HUES64 (cell line): ENCODE measurements at regions not wholly inside any gene's neighbourhood (a gene's known extent, or its start where the extent isn't known, plus 50 kb on each side); places are given as distances from the start of the nearest gene placed in this dataset.

ENCODE experiments used
- H3K27ac ChIP-seq: 2 replicates; pipeline ENCODE4 v1.7.0; 2013; ENCODE audit warnings: low read depth, low read length, inconsistent platforms
- H3K27me3 ChIP-seq: 2 replicates; pipeline ENCODE4 v1.6.1; 2013; ENCODE audit warnings: mild to moderate bottlenecking, low read length; ENCODE audit not compliant: insufficient read depth
- H3K36me3 ChIP-seq: 2 replicates; pipeline ENCODE4 v1.6.1; 2013; ENCODE audit warnings: mild to moderate bottlenecking, low read length; ENCODE audit not compliant: insufficient read depth
- H3K4me1 ChIP-seq: 2 replicates; pipeline ENCODE4 v1.6.1; 2013; ENCODE audit warnings: mild to moderate bottlenecking, low read length, moderate library complexity; ENCODE audit not compliant: insufficient read depth
- H3K4me3 ChIP-seq: 2 replicates; pipeline ENCODE4 v1.5.1; 2013; ENCODE audit warnings: mild to moderate bottlenecking, low read length, moderate library complexity
- H3K9ac ChIP-seq: 2 replicates; pipeline ENCODE4 v1.6.1; 2013; ENCODE audit warnings: mild to moderate bottlenecking, low read depth, low read length
- H3K9me3 ChIP-seq: 2 replicates; pipeline ENCODE4 v1.6.1; 2013; ENCODE audit warnings: low read depth, low read length; ENCODE audit not compliant: insufficient read depth
- WGBS: fragments of 150-250, 120-280 bp; methylation state at CpG from one replicate; pipeline ENCODE4 v1.1.7; 2013; ENCODE audit warnings: missing lambda C conversion rate; 5-methylcytosine and 5-hydroxymethylcytosine counted together

- Histone ChIP-seq H3K9me3 (peaks cover 19% of the 10 kb centered on the region), H3K9ac (no peak overlapping the region), H3K36me3 (no peaks in the 10 kb centered on the region), H3K27me3 (no peaks in the 10 kb centered on the region), H3K27ac (no peak overlapping the region), H3K4me3 (no peak overlapping the region), H3K4me1 (peaks cover 28% of the 10 kb centered on the region)
- WGBS, result 85% methylated on average over 14 of the region's 14 CpGs
Observed at GRCh38 chr1:29498126-29499103, 262.1 kb downstream of the PTPRU start.

- no peaks in the 10 kb centered on the region for H3K36me3 ChIP-seq
- H3K4me3 ChIP-seq, result no peak overlapping the region
- no peak overlapping the region for H3K9ac ChIP-seq
- peaks cover 19% of the 10 kb centered on the region for H3K4me1 ChIP-seq
- WGBS, result 95% methylated on average over 10 of the region's 10 CpGs
- peaks cover 19% of the 10 kb centered on the region for H3K9me3 ChIP-seq
- no peak overlapping the region for H3K27ac ChIP-seq
- H3K27me3 ChIP-seq, result no peaks in the 10 kb centered on the region
Observed at GRCh38 chr1:29497395-29498125, 261.2 kb downstream of the PTPRU start.

GRCh38 chr1:29496701-29497100 lies 260.4 kb downstream of the PTPRU start:
- no peaks in the 10 kb centered on the region for H3K36me3 ChIP-seq
- H3K4me1 ChIP-seq, result peaks cover 11% of the 10 kb centered on the region
- no peaks in the 10 kb centered on the region for H3K27me3 ChIP-seq
- no peak overlapping the region for H3K9ac ChIP-seq
- WGBS, result 94% methylated on average over 8 of the region's 8 CpGs
- H3K4me3 ChIP-seq, result no peak overlapping the region
- H3K9me3 ChIP-seq, result peaks cover 19% of the 10 kb centered on the region
- no peak overlapping the region for H3K27ac ChIP-seq

GRCh38 chr1:29490204-29490934 lies 254.0 kb downstream of the PTPRU start:
- Histone ChIP-seq H3K36me3 (no peaks in the 10 kb centered on the region), H3K27ac (no peak overlapping the region), H3K9ac (no peak overlapping the region; the same call in 1 of the 2 replicates), H3K27me3 (no peaks in the 10 kb centered on the region), H3K4me1 (no peaks in the 10 kb centered on the region), H3K4me3 (no peak overlapping the region), H3K9me3 (peaks cover 13% of the 10 kb centered on the region)
- WGBS, result 88% methylated on average over 11 of the region's 11 CpGs

- no peaks in the 10 kb centered on the region for H3K36me3 ChIP-seq
- H3K27ac ChIP-seq, result no peak overlapping the region
- H3K27me3 ChIP-seq, result no peaks in the 10 kb centered on the region
- 0 out of 2 replicates have a peak, but pooled peaks cover 6% of the 10 kb centered on the region for H3K9me3 ChIP-seq
- no peaks in the 10 kb centered on the region for H3K4me1 ChIP-seq
- no peak overlapping the region for H3K4me3 ChIP-seq
- H3K9ac ChIP-seq, result no peak overlapping the region
- 91% methylated on average over 5 of the region's 5 CpGs for WGBS
Observed at GRCh38 chr1:29489471-29489870, 253.1 kb downstream of the PTPRU start.

- Histone ChIP-seq H3K4me1 (no peaks in the 10 kb centered on the region), H3K9me3 (0 out of 2 replicates have a peak, but pooled peaks cover under 1% of the 10 kb centered on the region), H3K9ac (no peak overlapping the region), H3K27ac (no peak overlapping the region), H3K27me3 (no peaks in the 10 kb centered on the region), H3K36me3 (no peaks in the 10 kb centered on the region), H3K4me3 (no peak overlapping the region)
- 92% methylated on average over 11 of the region's 11 CpGs for WGBS
Observed at GRCh38 chr1:29488794-29489311, 252.5 kb downstream of the PTPRU start.

GRCh38 chr1:29488086-29488793 lies 251.9 kb downstream of the PTPRU start:
- WGBS, result 95% methylated on average over 22 of the region's 22 CpGs

GRCh38 chr1:29487291-29487690 lies 251.0 kb downstream of the PTPRU start:
- WGBS, result 89% methylated on average over 6 of the region's 6 CpGs
- Histone ChIP-seq H3K9ac (no peak overlapping the region), H3K27ac (no peak overlapping the region), H3K4me3 (no peak overlapping the region), H3K36me3 (no peaks in the 10 kb centered on the region), H3K9me3 (no peaks in the 10 kb centered on the region), H3K4me1 (no peaks in the 10 kb centered on the region), H3K27me3 (no peaks in the 10 kb centered on the region)

More at GRCh38 chr1:29488086-29488793, 251.9 kb downstream of the PTPRU start:
- Histone ChIP-seq H3K9me3 (no peaks in the 10 kb centered on the region), H3K36me3 (no peaks in the 10 kb centered on the region), H3K9ac (no peak overlapping the region), H3K4me1 (no peaks in the 10 kb centered on the region), H3K27me3 (no peaks in the 10 kb centered on the region), H3K4me3 (no peak overlapping the region), H3K27ac (no peak overlapping the region)

- no peaks in the 10 kb centered on the region for H3K4me1 ChIP-seq
- no peak overlapping the region for H3K9ac ChIP-seq
- no peaks in the 10 kb centered on the region for H3K9me3 ChIP-seq
- H3K4me3 ChIP-seq, result no peak overlapping the region
- H3K27me3 ChIP-seq, result no peaks in the 10 kb centered on the region
- WGBS, result 91% methylated on average over 5 of the region's 5 CpGs
- H3K27ac ChIP-seq, result no peak overlapping the region
- no peaks in the 10 kb centered on the region for H3K36me3 ChIP-seq
Observed at GRCh38 chr1:29485096-29485925, 249.0 kb downstream of the PTPRU start.
